HG03354 (cell line): ENCODE measurements at regions not wholly inside any gene's neighbourhood (a gene's known extent, or its start where the extent isn't known, plus 50 kb on each side); places are given as distances from the start of the nearest gene placed in this dataset.
"Not testable (repeated sequence)": the region's sequence is repeated elsewhere in the genome, so short reads cannot be mapped to it uniquely, and the experiment has no call there.

Source experiments
- ATAC-seq: cut with Tn5 transposase; IDR thresholded peaks from one replicate; pipeline ENCODE4 v1.9.1; 2021; ENCODE audit warnings: mild to moderate bottlenecking; ENCODE audit not compliant: unreplicated experiment, poor library complexity, severe bottlenecking

- ATAC-seq, result no peak
Observed at GRCh38 chr18:38644875-38645641, 1079.5 kb upstream of the CELF4 start.

DNA sequence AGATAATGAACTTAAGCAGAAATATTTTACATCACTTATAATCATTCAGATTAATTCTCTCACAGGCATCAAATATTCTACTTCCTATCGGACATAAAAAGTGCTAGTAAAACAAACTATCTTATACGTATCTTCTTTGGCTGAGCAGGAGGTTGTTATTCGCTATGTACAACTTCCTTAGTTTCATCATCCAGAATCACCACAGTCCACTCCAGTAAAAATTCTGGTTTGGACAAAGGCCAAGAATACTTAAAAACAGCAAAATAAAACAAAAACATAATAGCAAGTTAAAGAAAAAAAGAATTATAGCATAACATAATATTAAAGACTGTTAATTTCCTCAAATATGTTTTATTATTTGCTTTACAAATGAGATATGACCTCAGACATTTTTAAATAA, 1077.1 kb upstream of the CELF4 start:
- ATAC-seq, result no peak

DNA sequence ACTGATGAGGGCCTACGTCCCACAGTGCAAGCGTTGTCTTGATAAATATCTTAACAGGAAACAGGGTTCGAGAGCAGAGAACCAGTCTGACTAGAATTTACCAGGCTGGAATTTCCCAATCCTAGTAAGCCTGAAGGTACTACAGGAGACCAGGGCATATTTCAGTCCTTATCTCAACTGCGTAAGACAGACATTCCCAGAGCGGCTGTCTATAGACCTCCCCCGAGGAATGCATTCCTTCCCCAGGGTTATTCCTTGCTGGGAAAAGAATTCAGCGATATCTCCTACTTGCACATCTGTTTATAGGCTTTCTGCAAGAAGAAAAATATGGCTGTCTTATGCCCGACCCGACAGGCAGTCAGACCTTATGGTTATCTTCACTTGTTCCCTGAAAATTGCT, 1074.1 kb upstream of the CELF4 start:
- not testable (repeated sequence) for ATAC-seq

DNA sequence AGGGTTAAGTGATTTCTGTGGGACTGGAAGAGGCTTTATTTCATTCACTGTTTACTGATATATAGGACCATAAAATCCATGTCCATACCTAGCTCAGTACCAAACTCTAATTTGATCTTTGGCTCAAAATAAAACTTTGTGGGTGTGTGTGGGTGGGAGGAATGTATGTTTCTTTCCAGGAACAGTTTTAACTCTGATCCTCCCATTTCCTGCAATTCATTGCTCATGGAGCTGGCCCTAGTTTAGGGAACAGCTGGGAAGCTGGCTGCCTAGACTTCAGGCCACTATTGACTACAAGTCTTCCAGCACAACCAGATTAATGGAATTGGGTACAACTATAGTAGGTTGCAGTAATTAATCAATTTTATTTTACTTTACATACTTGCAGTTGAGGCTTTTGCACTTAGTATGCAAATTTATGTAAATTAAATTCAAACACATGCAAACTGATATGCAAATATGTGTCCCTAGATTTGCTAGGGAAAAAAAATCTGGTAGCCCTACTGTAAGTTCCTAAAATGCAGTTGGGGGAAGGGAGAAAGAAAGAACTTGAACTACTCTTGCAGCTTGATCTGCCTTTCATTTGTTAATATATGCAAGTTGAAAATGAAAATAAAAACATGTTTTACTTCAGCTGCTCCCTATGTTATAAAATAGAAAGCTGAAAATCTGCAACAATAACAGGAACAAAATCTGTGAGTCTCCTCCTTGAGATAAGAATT, 1070.3 kb upstream of the CELF4 start:
- ATAC-seq, result no peak

DNA sequence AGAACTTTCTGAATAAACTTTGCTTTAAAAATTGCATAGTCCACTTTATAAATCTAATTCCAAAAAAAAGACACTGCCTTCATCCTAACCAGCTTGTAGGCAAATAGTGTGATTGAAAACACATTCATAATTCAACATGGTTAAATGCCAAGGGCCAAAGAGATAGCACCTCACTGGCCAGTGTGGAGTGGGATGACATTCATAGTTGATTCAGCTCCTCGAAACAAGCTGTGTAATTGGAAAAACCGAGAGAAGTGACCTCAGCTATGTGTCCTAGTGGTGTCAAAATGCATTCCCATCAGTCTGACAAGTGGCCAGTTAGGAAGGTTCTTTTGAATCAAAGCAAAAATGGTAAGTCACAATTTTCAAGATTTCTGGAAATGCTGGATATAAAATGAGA, 1068.5 kb upstream of the CELF4 start:
- ATAC-seq, result no peak

- ATAC-seq, result no peak
Observed at GRCh38 chr18:38633333-38633732, 1067.7 kb upstream of the CELF4 start.

GRCh38 chr18:38619129-38619528, 1053.5 kb upstream of the CELF4 start:
- ATAC-seq, result no peak

- ATAC-seq, result no peak
Observed at GRCh38 chr18:38616306-38616705, 1050.7 kb upstream of the CELF4 start.

- ATAC-seq, result no peak
Observed at GRCh38 chr18:38612904-38613303, 1047.3 kb upstream of the CELF4 start.

- ATAC-seq, result peak; percentile 91
Observed at GRCh38 chr18:38611036-38611964, 1045.7 kb upstream of the CELF4 start.

GRCh38 chr18:38606841-38607240, 1041.2 kb upstream of the CELF4 start:
- ATAC-seq, result no peak

GRCh38 chr18:38602341-38602740, 1036.7 kb upstream of the CELF4 start:
- ATAC-seq, result no peak

DNA sequence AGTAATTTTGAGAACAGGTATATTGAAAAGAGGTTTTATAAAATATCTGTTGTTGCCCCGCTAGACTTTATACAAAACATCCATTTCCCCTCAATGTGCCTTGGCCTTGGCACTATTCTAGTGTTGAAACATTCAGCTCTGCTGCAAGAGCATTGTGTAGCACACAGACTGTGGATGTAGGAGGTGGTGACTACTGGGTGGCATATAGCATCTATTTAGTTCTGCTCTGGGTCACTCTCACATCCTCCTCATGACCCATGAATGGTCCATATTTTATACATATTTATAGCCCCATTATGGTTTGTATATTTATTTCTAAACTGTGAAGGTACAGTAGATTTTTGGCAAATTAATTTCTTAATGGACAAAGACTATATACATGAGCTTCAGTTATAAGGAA, 1022.0 kb upstream of the CELF4 start:
- ATAC-seq, result no peak

DNA sequence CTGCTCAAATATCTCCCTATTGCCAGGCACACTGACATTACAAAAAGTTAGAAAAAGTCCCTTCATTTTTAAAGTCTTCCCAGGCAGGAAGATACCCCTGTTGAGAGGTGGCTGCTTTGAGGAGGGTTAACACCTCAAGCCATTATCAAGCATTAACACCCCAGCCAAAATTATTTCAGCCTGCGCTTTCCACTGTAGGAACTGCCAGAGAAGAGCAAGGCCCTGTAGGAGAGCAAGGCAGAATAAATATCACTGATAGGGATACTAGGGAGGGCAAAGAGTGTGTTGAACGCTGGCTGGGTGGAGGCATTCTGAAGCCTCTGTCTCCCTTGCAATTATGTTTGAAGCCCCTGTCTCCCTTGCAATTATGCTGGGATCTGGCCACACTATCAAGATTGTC, 1020.7 kb upstream of the CELF4 start:
- no peak for ATAC-seq

DNA sequence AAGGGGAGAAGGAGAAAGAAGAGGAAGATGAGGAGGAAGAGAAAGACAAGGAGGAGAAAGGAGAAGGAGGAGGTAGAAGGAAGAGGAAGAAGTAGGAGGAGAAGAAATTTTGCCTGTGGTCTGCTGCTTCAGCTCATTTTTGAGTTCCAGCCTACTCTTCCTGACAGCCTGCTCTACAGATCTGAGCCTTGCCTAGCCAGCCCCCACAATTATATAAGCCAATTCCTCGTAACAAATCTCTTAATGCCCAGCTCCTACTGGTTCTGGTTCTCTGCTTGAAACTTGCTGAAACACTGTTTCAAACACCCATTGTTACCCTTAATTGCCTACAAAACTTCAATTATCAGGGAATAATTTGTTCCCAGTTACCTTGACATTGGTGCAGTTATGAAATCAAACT, 1014.2 kb upstream of the CELF4 start:
- no peak for ATAC-seq

DNA sequence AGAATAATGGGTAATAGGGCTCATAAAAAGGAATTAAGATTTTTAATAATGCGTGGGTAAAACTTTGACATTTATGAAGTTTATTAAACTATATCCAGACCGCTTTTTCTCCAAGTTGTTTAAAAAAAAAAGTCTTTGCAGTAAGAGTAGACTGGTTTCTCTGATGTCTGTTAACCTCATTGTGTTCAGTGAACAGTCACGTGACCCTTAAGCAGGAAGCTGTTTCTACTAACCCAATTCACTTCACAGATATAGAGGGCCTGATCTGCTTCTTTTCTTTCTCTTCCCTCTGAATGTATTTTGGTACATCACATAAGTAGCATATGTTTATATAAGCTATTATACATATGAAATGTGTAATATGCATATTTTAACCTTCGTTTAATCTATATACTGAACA, 1011.3 kb upstream of the CELF4 start:
- no peak for ATAC-seq

- ATAC-seq, result no peak
Observed at GRCh38 chr18:38576349-38576748, 1010.8 kb upstream of the CELF4 start.

DNA sequence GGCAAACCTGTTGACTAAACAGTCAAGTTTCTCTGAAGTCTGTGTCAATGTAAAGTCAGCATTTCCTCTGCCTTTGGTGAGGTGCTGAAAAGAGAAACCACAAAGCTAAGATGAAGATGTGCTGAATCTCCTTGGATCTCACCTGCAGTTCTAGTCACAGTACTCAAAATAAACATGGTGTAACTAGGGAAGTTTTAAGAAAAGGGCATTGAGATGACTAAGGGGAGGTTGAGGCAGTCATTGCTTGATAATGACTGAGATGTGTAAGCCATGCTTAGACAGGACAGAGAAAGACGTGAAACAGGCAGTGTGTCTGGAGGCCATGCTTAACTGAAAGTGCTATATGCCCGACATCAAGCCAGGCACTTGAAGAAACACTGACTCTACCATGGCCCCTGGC, 1010.0 kb upstream of the CELF4 start:
- no peak for ATAC-seq

DNA sequence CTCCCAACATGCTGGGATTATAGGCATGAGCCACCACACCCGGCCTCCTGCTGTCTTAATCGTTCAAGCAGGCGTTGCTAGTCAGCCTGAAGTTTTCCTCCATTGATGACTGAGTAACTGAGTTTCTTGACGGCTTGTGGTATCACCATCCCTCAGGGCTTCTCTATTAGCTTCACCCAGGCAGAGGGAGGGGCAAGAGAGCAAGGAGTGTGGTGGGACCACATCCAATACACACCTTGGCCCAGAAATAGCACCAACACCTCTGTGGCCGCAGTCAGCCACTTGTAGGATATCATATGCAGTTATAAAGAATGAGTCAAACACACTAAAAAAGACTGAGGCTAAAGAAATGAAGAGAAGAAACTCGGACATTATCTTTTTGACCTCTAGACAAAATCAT, 1009.4 kb upstream of the CELF4 start:
- no peak for ATAC-seq

DNA sequence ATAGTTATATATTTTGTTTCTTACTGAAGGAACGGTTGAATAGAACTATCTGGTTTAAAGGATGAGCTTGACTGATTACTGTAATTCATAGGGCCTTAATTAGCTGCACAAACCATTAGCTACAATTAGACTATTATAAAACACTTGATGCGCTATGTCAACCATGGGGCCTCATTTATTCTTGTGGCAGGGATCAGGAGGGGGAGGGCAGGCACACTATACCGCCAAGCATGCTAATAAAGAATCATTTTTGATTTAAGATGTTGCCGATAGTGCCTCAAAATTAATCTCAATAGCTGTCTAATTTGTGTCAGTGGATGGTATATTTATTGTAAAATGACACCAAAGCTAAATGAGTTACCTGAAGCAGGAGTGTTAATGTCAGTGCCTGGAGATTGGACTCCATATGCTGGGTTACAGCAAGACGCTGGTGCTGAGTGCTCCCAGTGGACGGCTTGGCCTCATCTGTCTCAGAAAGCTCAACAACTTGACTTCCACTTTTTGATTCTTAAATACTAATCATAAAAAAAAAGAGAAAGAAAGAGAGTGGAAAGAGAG, 1007.0 kb upstream of the CELF4 start:
- ATAC-seq, result no peak
